OCI-LY3 (cell line): ENCODE measurements at regions not wholly inside any gene's neighbourhood (a gene's known extent, or its start where the extent isn't known, plus 50 kb on each side); places are given as distances from the start of the nearest gene placed in this dataset.

ENCODE experiments used
- EZH2phosphoT487 ChIP-seq: fragments of 200-600 bp; shearing (Covaris generic); IDR thresholded peaks from 2 replicates; pipeline ENCODE4 v1.6.1; 2018; ENCODE audit warnings: antibody characterized with exemption, mixed run types, low read depth
- TF ChIP-seq, protein P1 (sequence below): fragments of 200-600, 300-600 bp; sonication (generic); IDR thresholded peaks from 2 replicates; pipeline ENCODE4 v1.5.1; 2014; ENCODE audit warnings: antibody characterized with exemption, low read length, low read depth

DNA sequence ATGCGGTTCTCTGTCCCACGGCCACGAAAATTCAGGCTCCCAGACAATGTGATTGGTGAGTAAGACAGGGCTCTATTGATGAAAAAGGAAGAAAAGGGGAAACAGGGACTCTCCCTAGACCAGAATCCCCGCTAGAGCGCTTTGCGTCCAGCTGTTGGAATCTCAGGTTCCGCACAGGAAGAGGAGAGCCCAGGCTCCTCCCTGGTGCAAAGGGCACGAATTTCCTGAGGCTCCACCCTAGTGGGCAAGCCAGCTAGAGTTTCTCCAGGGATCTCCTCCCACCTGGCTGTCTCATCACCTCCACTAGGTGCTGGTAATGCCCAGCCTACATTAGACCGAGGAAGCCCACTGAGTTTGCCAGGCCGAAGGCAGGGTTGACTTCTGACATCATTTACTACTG is 135.9 kb upstream of the SOX4 start:
- TF ChIP-seq, protein P1, sequence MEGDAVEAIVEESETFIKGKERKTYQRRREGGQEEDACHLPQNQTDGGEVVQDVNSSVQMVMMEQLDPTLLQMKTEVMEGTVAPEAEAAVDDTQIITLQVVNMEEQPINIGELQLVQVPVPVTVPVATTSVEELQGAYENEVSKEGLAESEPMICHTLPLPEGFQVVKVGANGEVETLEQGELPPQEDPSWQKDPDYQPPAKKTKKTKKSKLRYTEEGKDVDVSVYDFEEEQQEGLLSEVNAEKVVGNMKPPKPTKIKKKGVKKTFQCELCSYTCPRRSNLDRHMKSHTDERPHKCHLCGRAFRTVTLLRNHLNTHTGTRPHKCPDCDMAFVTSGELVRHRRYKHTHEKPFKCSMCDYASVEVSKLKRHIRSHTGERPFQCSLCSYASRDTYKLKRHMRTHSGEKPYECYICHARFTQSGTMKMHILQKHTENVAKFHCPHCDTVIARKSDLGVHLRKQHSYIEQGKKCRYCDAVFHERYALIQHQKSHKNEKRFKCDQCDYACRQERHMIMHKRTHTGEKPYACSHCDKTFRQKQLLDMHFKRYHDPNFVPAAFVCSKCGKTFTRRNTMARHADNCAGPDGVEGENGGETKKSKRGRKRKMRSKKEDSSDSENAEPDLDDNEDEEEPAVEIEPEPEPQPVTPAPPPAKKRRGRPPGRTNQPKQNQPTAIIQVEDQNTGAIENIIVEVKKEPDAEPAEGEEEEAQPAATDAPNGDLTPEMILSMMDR: no peak
- no peak for TF ChIP-seq EZH2phosphoT487
